HEK293 (cell line): ENCODE measurements at regions not wholly inside any gene's neighbourhood (a gene's known extent, or its start where the extent isn't known, plus 50 kb on each side); places are given as distances from the start of the nearest gene placed in this dataset.

ENCODE experiments used
- CTCF ChIA-PET: fragments of 350-600 bp; formaldehyde crosslinking; extraction: SDS; loops from one replicate; lab custom pipeline; 2021; ENCODE audit warnings: antibody characterized with exemption; lab: Yijun Ruan, JAX
- POLR2A ChIA-PET: fragments of 300-600 bp; formaldehyde crosslinking; extraction: SDS; loops from one replicate; lab custom pipeline; 2020; ENCODE audit warnings: antibody characterized with exemption, inconsistent platforms; lab: Yijun Ruan, JAX
- H3K27ac ChIP-seq: fragments of 200-500 bp; sonication (Bioruptor generic); 2 replicates; pipeline ENCODE4 v1.5.1; 2014; ENCODE audit warnings: low read depth, low read length, control low read depth, inconsistent platforms; ENCODE audit errors: extremely low read depth
- H3K36me3 ChIP-seq, 2 experiments: fragments of 200-500 bp in 1 of 2; sonication (Bioruptor generic) in 1 of 2; 1 replicate in 1 of 2; 2 replicates in 1 of 2; pipeline ENCODE4 v1.5.1; 2014 to 2017; ENCODE audit warnings: inconsistent platforms in 2 of 2, low read length in 2 of 2; ENCODE audit not compliant: control insufficient read depth in 2 of 2, insufficient read depth in 1 of 2
- H3K4me1 ChIP-seq: fragments of 200-500 bp; sonication (Bioruptor generic); 2 replicates; pipeline ENCODE4 v1.5.1; 2014; ENCODE audit warnings: mild to moderate bottlenecking, low read length, inconsistent platforms; ENCODE audit not compliant: control insufficient read depth, insufficient read depth
- H3K4me3 ChIP-seq: 2 replicates; pipeline ENCODE4 v1.5.1; 2011; ENCODE audit warnings: low read depth, mild to moderate bottlenecking, control low read depth, low read length, moderate library complexity
- H3K9me3 ChIP-seq: fragments of 200-500 bp; sonication (Bioruptor generic); 2 replicates; pipeline ENCODE4 v1.5.1; 2014; ENCODE audit warnings: low read depth, low read length, inconsistent platforms; ENCODE audit not compliant: control insufficient read depth, insufficient read depth
- BCL6B ChIP-seq: fragments of 450-650 bp; formaldehyde crosslinking; IDR thresholded peaks from 2 replicates; pipeline ENCODE4 v1.5.1; 2017; ENCODE audit warnings: missing biosample characterization, missing genetic modification characterization
- FEZF1 ChIP-seq: fragments of 450-650 bp; formaldehyde crosslinking; IDR thresholded peaks from 2 replicates; pipeline ENCODE4 v1.5.1; 2016; ENCODE audit warnings: missing biosample characterization, missing genetic modification characterization
- GLI4 ChIP-seq: fragments of 450-650 bp; formaldehyde crosslinking; IDR thresholded peaks from 2 replicates; pipeline ENCODE4 v1.5.1; 2016; ENCODE audit warnings: missing biosample characterization, missing genetic modification characterization
- GLIS1 ChIP-seq: fragments of 450-650 bp; formaldehyde crosslinking; IDR thresholded peaks from 2 replicates; pipeline ENCODE4 v1.5.1; 2016; ENCODE audit warnings: missing biosample characterization, missing genetic modification characterization
- OSR2 ChIP-seq: fragments of 450-650 bp; formaldehyde crosslinking; IDR thresholded peaks from 2 replicates; pipeline ENCODE4 v1.5.1; 2016; ENCODE audit warnings: missing biosample characterization, missing genetic modification characterization
- ZBTB1 ChIP-seq: fragments of 450-650 bp; formaldehyde crosslinking; IDR thresholded peaks from 2 replicates; pipeline ENCODE4 v1.5.1; 2016; ENCODE audit warnings: missing biosample characterization, missing genetic modification characterization
- ZBTB17 ChIP-seq: fragments of 450-650 bp; formaldehyde crosslinking; IDR thresholded peaks from 2 replicates; pipeline ENCODE4 v1.5.1; 2016; ENCODE audit warnings: missing biosample characterization, missing genetic modification characterization
- ZBTB20 ChIP-seq: fragments of 450-650 bp; formaldehyde crosslinking; IDR thresholded peaks from 2 replicates; pipeline ENCODE4 v1.5.1; 2016; ENCODE audit warnings: missing biosample characterization, missing genetic modification characterization
- ZBTB21 ChIP-seq: fragments of 450-650 bp; formaldehyde crosslinking; IDR thresholded peaks from 2 replicates; pipeline ENCODE4 v1.5.1; 2017; ENCODE audit warnings: missing biosample characterization, missing genetic modification characterization
- ZFP69B ChIP-seq: fragments of 450-650 bp; formaldehyde crosslinking; IDR thresholded peaks from 2 replicates; pipeline ENCODE4 v1.5.1; 2016; ENCODE audit warnings: missing biosample characterization, missing genetic modification characterization
- ZNF211 ChIP-seq: fragments of 450-650 bp; formaldehyde crosslinking; IDR thresholded peaks from 2 replicates; pipeline ENCODE4 v1.5.1; 2016; ENCODE audit warnings: low read depth, missing biosample characterization, missing genetic modification characterization
- ZNF391 ChIP-seq: fragments of 450-650 bp; formaldehyde crosslinking; IDR thresholded peaks from 2 replicates; pipeline ENCODE4 v1.5.1; 2016; ENCODE audit warnings: low read depth, missing biosample characterization, missing genetic modification characterization, borderline replicate concordance
- ZNF426 ChIP-seq: fragments of 450-650 bp; formaldehyde crosslinking; IDR thresholded peaks from 2 replicates; pipeline ENCODE4 v1.5.1; 2017; ENCODE audit warnings: missing biosample characterization, missing genetic modification characterization, mild to moderate bottlenecking, inconsistent platforms, moderate library complexity
- ZNF433 ChIP-seq: fragments of 450-650 bp; formaldehyde crosslinking; IDR thresholded peaks from 2 replicates; pipeline ENCODE4 v1.5.1; 2016; ENCODE audit warnings: missing biosample characterization, missing genetic modification characterization, low read depth
- ZNF514 ChIP-seq: fragments of 450-650 bp; formaldehyde crosslinking; IDR thresholded peaks from 2 replicates; pipeline ENCODE4 v1.5.1; 2016; ENCODE audit warnings: missing biosample characterization, missing genetic modification characterization
- ZNF585B ChIP-seq: fragments of 450-650 bp; formaldehyde crosslinking; IDR thresholded peaks from 2 replicates; pipeline ENCODE4 v1.5.1; 2016; ENCODE audit warnings: missing biosample characterization, missing genetic modification characterization
- ZNF621 ChIP-seq: fragments of 450-650 bp; formaldehyde crosslinking; IDR thresholded peaks from 2 replicates; pipeline ENCODE4 v1.5.1; 2017; ENCODE audit warnings: missing biosample characterization, missing genetic modification characterization
- ZNF658 ChIP-seq: fragments of 450-650 bp; formaldehyde crosslinking; IDR thresholded peaks from 2 replicates; pipeline ENCODE4; 2016; ENCODE audit warnings: missing biosample characterization, missing genetic modification characterization
- ZNF677 ChIP-seq: fragments of 450-650 bp; IDR thresholded peaks from 2 replicates; pipeline ENCODE4 v1.5.0; 2018; ENCODE audit warnings: missing biosample characterization, mild to moderate bottlenecking, missing genetic modification characterization, moderate library complexity
- ZNF785 ChIP-seq: fragments of 450-650 bp; formaldehyde crosslinking; IDR thresholded peaks from 2 replicates; pipeline ENCODE4 v1.5.1; 2016; ENCODE audit warnings: missing biosample characterization, missing genetic modification characterization
- ZNF830 ChIP-seq: fragments of 450-650 bp; IDR thresholded peaks from 2 replicates; pipeline ENCODE4 v1.5.0; 2018; ENCODE audit warnings: missing biosample characterization, missing genetic modification characterization, low read depth, mild to moderate bottlenecking, moderate library complexity
- ZSCAN16 ChIP-seq: fragments of 450-650 bp; formaldehyde crosslinking; IDR thresholded peaks from 2 replicates; pipeline ENCODE4 v1.5.1; 2016; ENCODE audit warnings: missing biosample characterization, missing genetic modification characterization
- TF ChIP-seq, protein P1 (sequence below): fragments of 450-650 bp; formaldehyde crosslinking; IDR thresholded peaks from 2 replicates; pipeline ENCODE4 v1.5.1; 2016; ENCODE audit warnings: missing biosample characterization, missing genetic modification characterization
- TF ChIP-seq, protein P2 (sequence below): fragments of 450-650 bp; formaldehyde crosslinking; IDR thresholded peaks from 2 replicates; pipeline ENCODE4 v1.5.1; 2017; ENCODE audit warnings: missing biosample characterization, mild to moderate bottlenecking, missing genetic modification characterization, moderate library complexity
- TF ChIP-seq, protein P3 (sequence below): fragments of 450-650 bp; formaldehyde crosslinking; optimal IDR thresholded peaks from 2 replicates; pipeline ENCODE3; 2016; ENCODE audit warnings: missing biosample characterization, mild to moderate bottlenecking, missing genetic modification characterization

GRCh38 chr6:148203281-148203925 lies 139.2 kb upstream of the SASH1 start:
- no peaks in the 10 kb centered on the region for H3K36me3 ChIP-seq
- no peak overlapping the region for H3K4me3 ChIP-seq
- TF ChIP-seq ZNF391 (tag by site-specific recombination) (no peak), ZNF426 (tag by site-specific recombination) (no peak), FEZF1 (no peak), ZNF830 (tag by site-specific recombination) (no peak), ZNF677 (tag by site-specific recombination) (no peak)
- TF ChIP-seq, protein P1, sequence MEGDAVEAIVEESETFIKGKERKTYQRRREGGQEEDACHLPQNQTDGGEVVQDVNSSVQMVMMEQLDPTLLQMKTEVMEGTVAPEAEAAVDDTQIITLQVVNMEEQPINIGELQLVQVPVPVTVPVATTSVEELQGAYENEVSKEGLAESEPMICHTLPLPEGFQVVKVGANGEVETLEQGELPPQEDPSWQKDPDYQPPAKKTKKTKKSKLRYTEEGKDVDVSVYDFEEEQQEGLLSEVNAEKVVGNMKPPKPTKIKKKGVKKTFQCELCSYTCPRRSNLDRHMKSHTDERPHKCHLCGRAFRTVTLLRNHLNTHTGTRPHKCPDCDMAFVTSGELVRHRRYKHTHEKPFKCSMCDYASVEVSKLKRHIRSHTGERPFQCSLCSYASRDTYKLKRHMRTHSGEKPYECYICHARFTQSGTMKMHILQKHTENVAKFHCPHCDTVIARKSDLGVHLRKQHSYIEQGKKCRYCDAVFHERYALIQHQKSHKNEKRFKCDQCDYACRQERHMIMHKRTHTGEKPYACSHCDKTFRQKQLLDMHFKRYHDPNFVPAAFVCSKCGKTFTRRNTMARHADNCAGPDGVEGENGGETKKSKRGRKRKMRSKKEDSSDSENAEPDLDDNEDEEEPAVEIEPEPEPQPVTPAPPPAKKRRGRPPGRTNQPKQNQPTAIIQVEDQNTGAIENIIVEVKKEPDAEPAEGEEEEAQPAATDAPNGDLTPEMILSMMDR (tag by site-specific recombination): no peak
- no peaks in the 10 kb centered on the region for H3K4me1 ChIP-seq
- no peaks in the 10 kb centered on the region for H3K9me3 ChIP-seq
- CTCF ChIA-PET: interaction anchor here (0.5 to 1.3 kb wide), 3 partner anchors 23 to 43 kb away, joined by 3 to 7 read pairs (median 5); no protein-coding TSS in a partner anchor
- POLR2A ChIA-PET: interaction anchor here (0.6 kb wide), 1 partner anchor 259 kb away, joined by 3 read pairs; no protein-coding TSS in a partner anchor
- no peak overlapping the region for H3K27ac ChIP-seq

DNA sequence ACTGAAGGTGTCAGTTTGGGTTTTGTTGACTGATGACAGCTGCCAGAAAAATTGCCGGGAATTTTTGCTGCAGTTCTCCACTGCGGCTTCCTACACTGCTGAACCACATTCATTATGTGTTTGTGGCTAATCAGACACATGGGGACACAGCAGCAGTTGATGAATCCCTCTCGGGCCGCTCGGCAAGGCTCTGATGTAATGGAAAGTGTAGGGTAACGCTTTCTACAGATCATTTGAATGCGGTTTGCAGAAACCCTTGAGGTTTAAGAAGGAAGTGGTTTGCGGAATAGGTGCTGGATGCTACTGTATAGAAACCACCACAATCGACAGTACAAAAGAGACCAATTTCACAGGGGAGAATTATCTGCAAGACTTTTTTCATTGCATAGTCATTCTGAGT lies 138.7 kb upstream of the SASH1 start:
- TF ChIP-seq ZNF785 (no peak), ZNF211 (tag by site-specific recombination) (no peak), ZBTB21 (tag by site-specific recombination) (no peak), ZSCAN16 (no peak), ZNF621 (tag by site-specific recombination) (no peak), BCL6B (tag by site-specific recombination) (no peak), GLIS1 (tag by site-specific recombination) (no peak), ZBTB1 (tag by site-specific recombination) (no peak), OSR2 (tag by site-specific recombination) (no peak), ZNF433 (tag by site-specific recombination) (no peak), ZNF514 (tag by site-specific recombination) (no peak), ZNF658 (tag by site-specific recombination) (no peak), ZBTB17 (tag by site-specific recombination) (no peak), ZNF830 (tag by site-specific recombination) (no peak), ZBTB20 (tag by site-specific recombination) (no peak), ZFP69B (tag by site-specific recombination) (no peak), GLI4 (tag by site-specific recombination) (no peak), ZNF585B (tag by site-specific recombination) (no peak)
- TF ChIP-seq, protein P2, sequence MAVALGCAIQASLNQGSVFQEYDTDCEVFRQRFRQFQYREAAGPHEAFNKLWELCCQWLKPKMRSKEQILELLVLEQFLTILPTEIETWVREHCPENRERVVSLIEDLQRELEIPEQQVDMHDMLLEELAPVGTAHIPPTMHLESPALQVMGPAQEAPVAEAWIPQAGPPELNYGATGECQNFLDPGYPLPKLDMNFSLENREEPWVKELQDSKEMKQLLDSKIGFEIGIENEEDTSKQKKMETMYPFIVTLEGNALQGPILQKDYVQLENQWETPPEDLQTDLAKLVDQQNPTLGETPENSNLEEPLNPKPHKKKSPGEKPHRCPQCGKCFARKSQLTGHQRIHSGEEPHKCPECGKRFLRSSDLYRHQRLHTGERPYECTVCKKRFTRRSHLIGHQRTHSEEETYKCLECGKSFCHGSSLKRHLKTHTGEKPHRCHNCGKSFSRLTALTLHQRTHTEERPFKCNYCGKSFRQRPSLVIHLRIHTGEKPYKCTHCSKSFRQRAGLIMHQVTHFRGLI (tag by site-specific recombination): no peak
- TF ChIP-seq, protein P3, sequence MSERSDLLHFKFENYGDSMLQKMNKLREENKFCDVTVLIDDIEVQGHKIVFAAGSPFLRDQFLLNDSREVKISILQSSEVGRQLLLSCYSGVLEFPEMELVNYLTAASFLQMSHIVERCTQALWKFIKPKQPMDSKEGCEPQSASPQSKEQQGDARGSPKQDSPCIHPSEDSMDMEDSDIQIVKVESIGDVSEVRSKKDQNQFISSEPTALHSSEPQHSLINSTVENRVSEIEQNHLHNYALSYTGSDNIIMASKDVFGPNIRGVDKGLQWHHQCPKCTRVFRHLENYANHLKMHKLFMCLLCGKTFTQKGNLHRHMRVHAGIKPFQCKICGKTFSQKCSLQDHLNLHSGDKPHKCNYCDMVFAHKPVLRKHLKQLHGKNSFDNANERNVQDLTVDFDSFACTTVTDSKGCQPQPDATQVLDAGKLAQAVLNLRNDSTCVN (tag by site-specific recombination): no peak
- ChIA-PET POLR2A (interaction anchor here (0.6 kb wide), 1 partner anchor 259 kb away, joined by 3 read pairs; no protein-coding TSS in a partner anchor), CTCF (interaction anchor here (0.9 kb wide), 1 partner anchor 24 kb away, joined by 3 read pairs; no protein-coding TSS in a partner anchor)
- H3K9me3 ChIP-seq: no peaks in the 10 kb centered on the region
- H3K4me1 ChIP-seq: no peaks in the 10 kb centered on the region
- no peak overlapping the region for H3K4me3 ChIP-seq
- H3K36me3 ChIP-seq: no peaks in the 10 kb centered on the region
- H3K27ac ChIP-seq: no peak overlapping the region
